B cell (primary cell): ENCODE measurements at regions not wholly inside any gene's neighbourhood (a gene's known extent, or its start where the extent isn't known, plus 50 kb on each side); places are given as distances from the start of the nearest gene placed in this dataset.

Experiments
- CTCF ChIP-seq: fragments of 200-600 bp; IDR thresholded peaks from one replicate; pipeline ENCODE4 v1.8.0; 2022; ENCODE audit warnings: antibody characterized with exemption, mild to moderate bottlenecking
- EZH2 ChIP-seq: IDR thresholded peaks from 2 replicates; pipeline ENCODE4 v1.6.1; 2012; ENCODE audit warnings: borderline replicate concordance, low read depth, mild to moderate bottlenecking, moderate library complexity, low read length; ENCODE audit not compliant: insufficient read depth, poor library complexity, severe bottlenecking

GRCh38 chr13:73754241-73754640 is 380.0 kb downstream of the KLF12 start:
- TF ChIP-seq CTCF (no peak), EZH2 (no peak)
